ENCODE measurements at regions not wholly inside any gene's neighbourhood (a gene's known extent, or its start where the extent isn't known, plus 50 kb on each side); places are given as distances from the start of the nearest gene placed in this dataset.

DNA sequence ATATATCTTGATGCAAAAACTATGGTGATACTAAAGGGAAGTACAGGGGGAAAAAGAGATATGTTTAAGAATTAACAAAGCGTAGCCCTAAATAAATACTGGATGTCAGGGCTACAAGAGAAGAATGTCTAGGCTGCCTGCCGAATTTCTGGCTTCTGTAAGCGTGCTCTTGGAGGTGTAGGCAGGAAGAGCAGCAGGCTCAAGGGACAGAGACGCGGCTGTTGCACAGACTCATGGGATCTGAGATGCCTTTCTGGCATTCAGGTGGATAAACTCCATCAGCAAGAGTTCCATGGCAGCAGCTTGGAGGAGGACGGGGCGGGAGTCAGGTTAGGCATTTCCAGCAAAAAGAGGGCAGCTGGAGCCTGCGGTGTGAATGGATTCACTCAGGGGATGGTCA, 123.2 kb upstream of the TWIST2 start:
- Mint-ChIP-seq H3K27ac (no peak overlapping the region), H3K9me3 (peaks cover 3 to 22% (median 11%) of the 10 kb centered on the region in 7 donors), H3K27me3 (ENCODE audit: low read depth in 3 of 3) (peaks cover 11 to 14% (median 12%) of the 10 kb centered on the region in 3 donors), H3K36me3 (no peaks in the 10 kb centered on the region), H3K4me1 (peaks cover 9% of the 10 kb centered on the region), H3K4me3 (peak overlapping the region in 1 of 2 donors; percentile 1)
- Histone ChIP-seq H3K4me3 (replicated peaks in 1 of 3; ENCODE audit: low read depth in 2 of 3, low read length in 3 of 3) (no peak overlapping the region), H3K36me3 (replicated peaks in 1 of 2; ENCODE audit: control insufficient read depth in 1 of 2, insufficient read depth in 2 of 2, low read length in 2 of 2) (no peaks in the 10 kb centered on the region), H3K4me2 (replicated peaks; ENCODE audit: extremely low read depth, low read length, poor library complexity, severe bottlenecking) (no peak overlapping the region), H3K27ac (ENCODE audit: low read depth in 1 of 2, low read length in 2 of 2) (no peak overlapping the region), H3K9me3 (replicated peaks in 1 of 2; ENCODE audit: control insufficient read depth in 1 of 2, insufficient read depth in 1 of 2, low read length in 2 of 2) (peaks cover 0 to 8% of the 10 kb centered on the region in 2 donors), H2AFZ (ENCODE audit: insufficient read depth, low read depth, low read length, poor library complexity, severe bottlenecking) (no peak overlapping the region), H4K20me1 (ENCODE audit: insufficient read depth, low read length) (no peaks in the 10 kb centered on the region), H3K9ac (ENCODE audit: insufficient read depth, low read length, poor library complexity, severe bottlenecking) (no peak overlapping the region), H3K27me3 (ENCODE audit: control insufficient read depth in 2 of 2, insufficient read depth in 2 of 2, low read length in 2 of 2) (peaks cover 0 to 2% of the 10 kb centered on the region in 2 donors), H3K4me1 (ENCODE audit: control insufficient read depth in 1 of 2, insufficient read depth in 2 of 2, low read length in 2 of 2) (no peaks in the 10 kb centered on the region), H3K79me2 (ENCODE audit: insufficient read depth, low read length) (no peaks in the 10 kb centered on the region)
- TF ChIP-seq CTCF (IDR thresholded peaks at IDR 0.05), result no peak
- no peak for DNase-seq
- intact Hi-C loops (cut with micrococcal nuclease), result loop anchor here (5.0 kb wide), 1 partner anchor 63 kb away; no protein-coding TSS in a partner anchor
- WGBS (ENCODE audit: insufficient coverage), result 83% methylated on average over 7 of the region's 8 CpGs

GRCh38 chr2:238725298-238725697, 122.6 kb upstream of the TWIST2 start:
- H3K27me3 Mint-ChIP-seq (ENCODE audit: low read depth in 3 of 3), result peaks cover 11 to 17% (median 12%) of the 10 kb centered on the region in 3 donors
- 86% methylated on average over 4 of the region's 4 CpGs for WGBS (ENCODE audit: insufficient coverage)
- intact Hi-C loops (cut with micrococcal nuclease), result no loop called here

More at GRCh38 chr2:238725298-238725697, 122.6 kb upstream of the TWIST2 start:
- Mint-ChIP-seq H3K36me3 (no peaks in the 10 kb centered on the region), H3K4me3 (no peak overlapping the region), H3K27ac (no peak overlapping the region), H3K4me1 (peaks cover 10% of the 10 kb centered on the region), H3K9me3 (peaks cover 3 to 22% (median 11%) of the 10 kb centered on the region in 7 donors)
- Histone ChIP-seq H2AFZ (ENCODE audit: insufficient read depth, low read depth, low read length, poor library complexity, severe bottlenecking) (no peak overlapping the region), H3K79me2 (ENCODE audit: insufficient read depth, low read length) (no peaks in the 10 kb centered on the region), H3K4me1 (ENCODE audit: control insufficient read depth in 1 of 2, insufficient read depth in 2 of 2, low read length in 2 of 2) (peaks cover 2 to 4% of the 10 kb centered on the region in 2 donors), H3K27ac (ENCODE audit: low read depth in 1 of 2, low read length in 2 of 2) (no peak overlapping the region), H3K36me3 (replicated peaks in 1 of 2; ENCODE audit: control insufficient read depth in 1 of 2, insufficient read depth in 2 of 2, low read length in 2 of 2) (no peaks in the 10 kb centered on the region), H3K4me2 (replicated peaks; ENCODE audit: extremely low read depth, low read length, poor library complexity, severe bottlenecking) (no peak overlapping the region), H3K4me3 (replicated peaks in 1 of 3; ENCODE audit: low read depth in 2 of 3, low read length in 3 of 3) (no peak overlapping the region), H3K9ac (ENCODE audit: insufficient read depth, low read length, poor library complexity, severe bottlenecking) (no peak overlapping the region), H3K9me3 (replicated peaks in 1 of 2; ENCODE audit: control insufficient read depth in 1 of 2, insufficient read depth in 1 of 2, low read length in 2 of 2) (peaks cover 0 to 8% of the 10 kb centered on the region in 2 donors), H4K20me1 (ENCODE audit: insufficient read depth, low read length) (no peaks in the 10 kb centered on the region), H3K27me3 (ENCODE audit: control insufficient read depth in 2 of 2, insufficient read depth in 2 of 2, low read length in 2 of 2) (peaks cover 0 to 2% of the 10 kb centered on the region in 2 donors)
- TF ChIP-seq CTCF (IDR thresholded peaks at IDR 0.05), result no peak
- DNase-seq, result no peak

All from CD14-positive monocyte (primary cell).